HUES64 (cell line): ENCODE measurements at regions not wholly inside any gene's neighbourhood (a gene's known extent, or its start where the extent isn't known, plus 50 kb on each side); places are given as distances from the start of the nearest gene placed in this dataset.

Source experiments
- H3K27ac ChIP-seq: 2 replicates; pipeline ENCODE4 v1.7.0; 2013; ENCODE audit warnings: low read depth, low read length, inconsistent platforms
- H3K27me3 ChIP-seq: 2 replicates; pipeline ENCODE4 v1.6.1; 2013; ENCODE audit warnings: mild to moderate bottlenecking, low read length; ENCODE audit not compliant: insufficient read depth
- H3K36me3 ChIP-seq: 2 replicates; pipeline ENCODE4 v1.6.1; 2013; ENCODE audit warnings: mild to moderate bottlenecking, low read length; ENCODE audit not compliant: insufficient read depth
- H3K4me1 ChIP-seq: 2 replicates; pipeline ENCODE4 v1.6.1; 2013; ENCODE audit warnings: mild to moderate bottlenecking, low read length, moderate library complexity; ENCODE audit not compliant: insufficient read depth
- H3K4me3 ChIP-seq: 2 replicates; pipeline ENCODE4 v1.5.1; 2013; ENCODE audit warnings: mild to moderate bottlenecking, low read length, moderate library complexity
- H3K9ac ChIP-seq: 2 replicates; pipeline ENCODE4 v1.6.1; 2013; ENCODE audit warnings: mild to moderate bottlenecking, low read depth, low read length
- H3K9me3 ChIP-seq: 2 replicates; pipeline ENCODE4 v1.6.1; 2013; ENCODE audit warnings: low read depth, low read length; ENCODE audit not compliant: insufficient read depth
- WGBS: fragments of 150-250, 120-280 bp; methylation state at CpG from one replicate; pipeline ENCODE4 v1.1.7; 2013; ENCODE audit warnings: missing lambda C conversion rate; 5-methylcytosine and 5-hydroxymethylcytosine counted together

DNA sequence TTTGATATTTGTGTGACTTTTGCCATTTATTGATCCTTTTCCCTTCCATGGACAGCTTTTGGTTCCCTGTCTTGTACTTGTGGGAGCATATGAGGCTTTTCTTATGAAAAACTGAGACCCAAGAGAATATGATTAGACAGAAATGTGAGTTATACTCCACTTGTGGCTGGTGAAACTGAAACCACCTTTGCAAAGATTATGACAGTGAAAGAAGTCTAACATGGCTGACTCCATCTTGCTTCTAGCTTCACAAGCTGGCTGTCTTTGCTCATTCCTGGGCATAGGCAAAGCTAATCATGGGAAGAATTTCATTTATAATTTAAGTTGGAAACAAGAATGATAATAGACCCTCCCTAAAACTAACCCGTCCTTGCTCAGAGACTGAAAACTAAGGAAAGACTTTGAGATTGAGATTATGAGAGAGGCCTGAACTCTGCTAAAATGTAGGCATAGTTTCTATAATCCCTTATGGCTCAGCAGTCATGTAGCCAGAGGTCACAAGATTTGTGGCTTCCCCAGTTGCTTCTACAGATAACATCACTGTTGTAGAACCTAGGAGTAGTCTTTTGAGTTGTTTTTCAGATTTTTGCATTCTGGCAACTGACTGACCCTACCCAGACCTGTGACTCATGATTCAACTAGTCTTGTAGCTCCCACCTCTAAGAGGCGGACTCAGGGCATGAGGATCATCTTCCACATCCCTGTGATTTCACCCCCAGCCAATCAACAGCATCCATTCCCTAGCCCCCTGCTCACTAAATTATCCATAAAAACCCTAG, 50.9 kb upstream of the CD2AP start:
- Histone ChIP-seq H3K27ac (no peak overlapping the region), H3K9ac (no peak overlapping the region), H3K9me3 (no peaks in the 10 kb centered on the region), H3K27me3 (no peaks in the 10 kb centered on the region), H3K36me3 (no peaks in the 10 kb centered on the region), H3K4me1 (no peaks in the 10 kb centered on the region; the same call in 1 of the 2 replicates), H3K4me3 (no peak overlapping the region)
- 99% methylated on average over 2 of the region's 2 CpGs for WGBS

DNA sequence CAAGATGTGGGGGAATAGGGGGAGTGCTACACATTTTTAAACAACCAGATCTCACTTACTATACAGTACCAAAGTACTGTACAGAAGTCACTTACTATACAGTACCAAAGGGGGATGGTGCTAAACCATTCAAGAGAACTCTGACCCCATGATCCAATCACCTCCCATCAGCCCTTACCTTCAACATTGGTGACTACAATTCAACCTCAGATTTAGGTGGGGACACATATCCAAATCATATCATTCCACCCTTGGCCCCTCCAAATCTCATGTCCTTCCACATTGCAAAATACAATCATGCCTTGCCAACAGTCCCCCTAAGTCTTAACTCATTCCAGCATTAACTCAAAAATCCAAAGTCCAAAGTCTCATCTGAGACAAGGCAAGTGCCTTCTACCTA, 49.9 kb upstream of the CD2AP start:
- Histone ChIP-seq H3K9me3 (no peaks in the 10 kb centered on the region), H3K4me3 (no peak overlapping the region), H3K27me3 (no peaks in the 10 kb centered on the region), H3K27ac (no peak overlapping the region), H3K9ac (no peak overlapping the region), H3K36me3 (no peaks in the 10 kb centered on the region), H3K4me1 (no peaks in the 10 kb centered on the region; the same call in 1 of the 2 replicates)
